ENCODE measurements at regions not wholly inside any gene's neighbourhood (a gene's known extent, or its start where the extent isn't known, plus 50 kb on each side); places are given as distances from the start of the nearest gene placed in this dataset.
"Not testable (repeated sequence)": the region's sequence is repeated elsewhere in the genome, so short reads cannot be mapped to it uniquely, and the experiment has no call there.

DNA sequence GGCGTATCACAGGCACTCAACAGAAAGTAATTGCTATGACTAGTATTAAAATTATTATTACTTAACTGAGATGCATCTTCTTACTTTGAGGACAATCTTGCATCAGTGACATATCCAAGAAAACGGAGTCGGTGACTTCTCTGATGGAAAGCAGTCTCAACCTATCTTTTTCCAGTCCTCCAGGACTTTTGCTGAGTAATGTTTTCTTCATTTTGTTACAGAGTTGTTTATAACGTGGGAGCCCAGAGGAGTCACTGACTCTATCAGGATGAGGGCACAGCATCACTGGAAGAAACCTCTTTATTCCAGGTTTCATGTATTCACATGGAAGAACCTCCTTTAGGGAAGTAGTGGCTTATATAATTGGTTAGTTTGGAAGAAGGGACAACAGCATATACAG lies 51.5 kb upstream of the MELK start:
- DNase-seq, result no peak

DNA sequence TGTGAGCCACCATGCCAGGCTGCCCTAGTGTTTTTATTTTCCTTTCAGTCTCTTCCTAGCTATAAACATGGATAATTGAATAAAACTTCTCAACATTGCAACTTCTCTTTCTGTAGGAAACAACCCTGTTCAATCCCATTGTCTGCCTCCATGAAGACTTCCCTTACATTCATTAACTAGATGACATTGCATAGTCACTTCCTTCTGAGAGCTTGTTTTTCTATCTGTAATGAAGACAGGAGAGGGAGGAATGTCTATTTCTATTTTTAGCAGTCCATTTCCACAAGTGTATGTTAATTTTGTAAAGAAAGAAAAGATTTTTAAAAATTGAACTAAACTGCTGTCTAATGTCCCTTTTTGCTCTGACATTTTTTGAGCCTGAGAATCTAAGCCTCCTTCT lies 55.6 kb upstream of the MELK start:
- DNase-seq, result no peak

DNA sequence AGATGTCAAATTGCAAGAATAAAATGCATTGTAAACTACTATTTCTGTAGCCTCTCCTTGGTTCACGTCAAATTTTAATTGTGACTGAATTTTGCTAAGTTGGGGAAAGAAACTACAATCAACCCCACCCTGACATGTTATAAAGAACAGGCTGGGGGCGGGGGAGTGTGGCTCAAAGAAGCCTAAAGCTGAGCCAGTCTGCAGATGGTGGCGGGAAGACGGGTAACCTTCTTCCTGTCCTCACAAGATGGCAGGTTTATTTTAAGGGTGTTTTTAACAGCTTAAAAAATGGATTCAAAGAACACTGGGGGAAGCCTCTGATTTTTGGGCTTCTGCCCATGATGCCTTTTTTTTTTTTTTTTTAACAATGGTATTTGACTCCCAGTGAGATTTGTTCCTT lies 68.5 kb upstream of the MELK start:
- no peak for DNase-seq

DNA sequence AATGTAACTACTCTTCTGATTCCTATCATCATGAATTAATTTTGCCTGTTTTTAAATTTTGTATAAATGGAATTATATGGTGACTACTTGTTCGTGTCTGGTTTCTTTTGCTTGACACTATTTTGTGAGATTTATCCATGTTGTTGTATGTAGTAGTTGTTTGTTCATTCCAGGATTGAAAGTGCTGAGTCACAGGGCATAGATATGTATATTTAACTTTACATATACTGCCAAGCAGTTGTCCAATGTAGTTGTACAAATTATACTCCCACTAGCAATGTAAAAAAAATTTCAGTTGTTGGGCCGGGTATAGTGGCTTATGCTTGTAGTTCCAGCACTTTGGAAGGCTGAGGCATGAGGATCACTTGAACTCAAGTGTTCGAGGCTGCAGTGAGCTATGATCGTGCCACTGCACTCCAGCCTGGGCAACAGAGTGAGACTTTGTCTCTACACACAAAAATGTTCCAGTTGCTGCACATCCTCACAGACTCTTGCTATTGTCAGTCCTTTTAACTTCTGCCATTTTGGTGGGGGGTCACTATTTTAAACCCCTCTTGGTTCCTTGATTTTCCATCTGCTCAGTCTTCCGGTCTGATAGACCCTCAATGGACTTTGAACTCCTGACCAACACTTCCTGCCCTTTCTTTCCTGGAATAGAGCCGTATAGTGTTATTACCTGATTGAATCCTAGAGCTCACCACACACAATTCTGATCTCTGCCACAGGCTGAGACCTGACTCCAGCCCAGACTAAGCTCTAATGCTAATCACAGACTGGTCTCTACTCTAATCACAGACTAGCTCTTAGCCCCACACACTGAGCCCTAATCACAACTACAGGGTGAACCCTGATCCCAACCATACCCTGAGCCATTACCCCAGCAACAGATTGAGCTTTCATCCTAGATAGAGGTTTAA lies 69.3 kb upstream of the MELK start:
- no peak for DNase-seq

DNA sequence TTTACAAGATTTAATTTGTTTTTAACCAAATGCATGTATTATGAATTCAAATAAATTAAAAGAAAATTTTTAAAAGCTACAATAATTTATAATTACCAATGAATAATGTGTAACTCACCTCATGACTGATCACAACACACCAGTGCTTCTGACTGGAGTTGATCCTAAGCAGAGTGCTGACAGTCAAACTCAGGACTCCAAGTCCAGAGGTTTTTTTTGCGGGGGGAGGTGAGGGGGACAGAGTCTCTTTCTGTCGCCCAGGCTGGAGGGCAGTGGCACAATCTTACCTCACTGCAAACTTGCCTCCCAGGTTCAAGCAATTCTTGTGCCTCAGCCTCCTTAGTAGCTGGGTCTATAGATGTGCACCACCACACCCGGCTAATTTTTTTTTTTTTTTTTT lies 71.0 kb upstream of the MELK start:
- DNase-seq, result no peak

DNA sequence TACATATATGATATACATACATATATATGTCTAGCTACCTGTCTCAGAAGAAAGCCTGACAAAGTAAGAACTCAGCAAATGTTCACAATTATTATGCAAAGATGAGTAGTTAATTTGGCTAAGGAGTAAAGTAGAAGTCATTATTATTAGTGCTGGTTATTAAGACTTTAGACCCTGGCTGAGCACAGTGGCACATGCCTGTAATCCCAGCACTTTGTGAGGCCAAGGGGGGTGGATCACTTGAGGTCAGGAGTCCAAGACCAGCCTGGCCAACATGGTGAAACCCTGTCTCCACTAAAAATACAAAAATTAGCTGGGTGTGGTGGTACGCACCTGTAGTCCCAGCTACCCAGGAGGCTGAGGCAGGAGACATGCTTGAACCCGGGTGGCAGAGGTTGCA lies 71.8 kb upstream of the MELK start:
- not testable (repeated sequence) for DNase-seq

DNA sequence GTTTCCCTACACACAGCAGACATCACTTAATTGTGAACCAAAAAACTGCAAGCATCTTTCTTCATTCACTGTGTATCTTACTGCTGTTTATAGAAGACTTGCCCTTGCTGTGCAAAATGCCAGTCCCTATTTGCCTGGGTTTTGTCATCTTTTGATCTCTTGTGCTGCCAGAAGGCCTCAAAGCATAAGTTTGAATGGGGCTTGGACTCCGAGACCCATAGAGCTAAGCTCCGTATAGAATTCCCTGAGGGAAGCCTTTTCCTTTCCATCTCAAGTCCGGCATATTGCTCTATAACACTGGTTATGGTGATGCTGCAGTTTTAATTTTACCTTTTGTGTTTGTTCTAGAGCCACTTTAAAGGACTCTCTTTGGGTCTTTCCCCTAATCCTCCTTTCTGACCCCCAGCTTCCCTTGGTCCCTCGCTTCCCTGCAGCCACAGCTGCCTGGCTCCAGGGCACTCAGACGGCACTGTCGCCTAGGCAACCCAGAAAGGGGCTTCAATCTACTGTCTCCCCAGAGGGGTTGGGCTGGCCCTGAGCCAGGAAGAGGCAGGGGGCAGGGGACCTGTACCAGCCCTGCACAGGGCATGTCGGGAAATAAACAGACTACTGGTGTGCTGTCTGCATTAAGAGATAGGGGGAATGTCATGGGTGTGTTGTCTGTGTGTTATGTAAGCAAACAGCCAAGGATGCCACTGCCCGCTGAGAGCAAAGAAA lies 73.4 kb upstream of the MELK start:
- no peak for DNase-seq

DNA sequence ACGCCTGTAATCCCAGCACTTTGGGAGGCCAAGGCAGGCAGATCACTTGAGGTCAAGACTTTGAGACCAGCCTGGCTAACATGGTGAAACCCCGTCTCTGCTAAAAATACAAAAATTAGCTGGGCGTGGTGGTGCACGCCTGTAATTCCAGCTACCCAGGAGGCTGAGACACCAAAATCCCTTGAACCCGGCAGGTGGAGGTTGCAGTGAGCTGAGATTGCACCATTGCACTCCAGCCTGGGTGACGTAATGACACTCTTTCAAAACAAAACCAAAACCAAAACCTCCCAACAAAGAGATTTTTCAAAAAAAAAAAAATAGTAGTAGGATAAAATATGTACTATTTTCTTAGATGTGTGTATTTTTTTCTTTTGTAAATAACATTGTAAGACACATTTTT lies 79.1 kb upstream of the MELK start:
- not testable (repeated sequence) for DNase-seq

DNA sequence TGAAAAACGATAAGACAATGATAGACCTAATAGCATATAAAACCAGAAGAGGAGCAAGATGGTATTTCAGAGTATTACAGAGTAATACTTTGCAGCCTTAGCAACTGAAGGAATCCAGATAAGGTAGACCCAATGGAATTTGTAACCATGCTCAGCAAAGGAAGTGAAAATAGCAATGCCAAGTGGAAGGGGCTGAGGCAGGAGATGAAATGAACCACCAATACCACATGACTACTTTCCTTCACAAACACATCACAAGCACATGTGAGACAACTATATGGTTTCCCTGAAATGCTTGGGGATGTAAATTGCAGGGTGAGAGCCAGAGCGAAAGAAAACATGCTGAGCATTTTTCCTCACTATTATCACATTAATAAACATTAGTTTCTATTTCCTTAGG lies 79.8 kb upstream of the MELK start:
- DNase-seq, result no peak

DNA sequence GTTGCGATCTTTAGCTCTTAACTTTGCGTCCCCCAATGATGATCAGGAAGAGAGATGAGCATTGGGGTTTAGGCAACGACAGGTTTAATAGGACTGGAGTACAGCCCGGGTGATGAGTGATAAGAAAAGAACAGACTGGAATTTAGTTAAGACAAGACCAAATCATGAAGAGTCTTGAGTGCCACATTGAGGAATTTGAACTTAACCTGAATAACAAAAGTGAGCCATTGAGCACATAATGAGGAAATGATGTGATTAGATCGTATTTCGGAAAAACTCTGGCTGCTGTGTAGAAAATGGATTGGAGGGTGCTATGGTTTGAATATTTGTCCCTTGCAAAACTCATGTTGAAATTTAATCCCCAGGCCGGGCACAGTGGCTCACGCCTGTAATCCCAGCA lies 83.2 kb upstream of the MELK start:
- no peak for DNase-seq

DNA sequence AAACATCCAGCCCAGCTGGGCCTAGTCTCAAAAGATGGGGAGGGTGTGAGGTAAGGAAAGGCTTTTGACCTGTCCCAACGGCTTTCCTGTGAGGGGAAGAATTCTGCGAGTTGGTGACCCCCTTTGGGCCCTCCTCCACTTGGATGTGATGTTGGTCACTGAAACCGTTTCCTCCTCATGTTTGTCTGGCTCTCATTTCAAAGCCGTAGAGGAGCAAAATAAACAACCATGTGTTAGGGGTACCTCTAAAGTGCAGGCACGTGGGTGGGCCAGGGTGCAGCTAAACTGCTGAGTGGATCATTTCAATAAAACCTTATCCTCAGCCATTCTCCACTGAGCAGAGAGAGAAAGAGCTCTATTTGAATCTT lies 84.3 kb upstream of the MELK start:
- DNase-seq, result no peak

DNA sequence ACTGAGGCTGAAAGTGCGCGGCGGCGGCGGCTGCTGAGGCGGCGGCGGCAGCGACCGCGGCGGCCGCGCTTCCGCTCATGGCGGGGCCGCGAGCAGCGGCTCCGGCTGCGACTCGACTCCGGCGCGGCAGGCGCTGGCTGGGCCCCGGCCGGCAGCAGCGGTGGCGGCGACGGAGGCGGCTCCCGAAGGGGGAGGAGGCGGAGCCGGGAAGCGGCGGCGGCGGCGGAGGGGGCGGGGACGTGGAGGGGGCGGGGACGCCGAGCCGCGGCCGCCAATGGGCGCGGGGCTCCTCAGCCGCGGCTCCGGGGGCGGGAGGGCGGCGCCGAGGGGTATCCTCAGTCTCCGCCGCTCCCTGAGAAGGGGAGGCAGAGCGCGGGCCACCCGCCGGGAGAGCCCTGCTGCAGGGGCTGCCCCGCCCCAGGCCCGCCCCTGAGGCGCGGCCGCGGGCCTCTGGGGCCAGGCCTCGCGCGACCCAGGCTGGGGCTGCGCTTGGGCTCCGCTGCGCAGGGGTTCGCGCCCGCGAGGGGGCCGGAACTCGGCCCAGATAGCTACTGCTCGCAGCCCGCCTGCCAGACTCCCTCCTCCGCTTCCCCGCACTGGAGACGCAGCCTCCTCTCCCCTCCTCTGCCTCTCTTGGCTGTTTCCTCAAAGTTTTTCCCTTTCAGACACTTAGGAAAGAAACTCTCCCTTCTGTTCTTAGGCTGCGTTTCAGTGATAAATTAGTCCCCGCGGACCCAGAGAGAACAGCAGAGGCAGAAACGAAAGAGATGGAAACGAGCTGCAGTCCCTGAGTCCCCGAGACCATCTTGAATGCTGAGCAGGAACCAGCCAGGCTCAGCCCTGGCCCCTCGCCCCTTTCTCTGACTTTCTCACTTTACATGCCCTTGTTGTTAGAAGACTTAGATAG lies 85.0 kb upstream of the MELK start:
- peak; percentile 65 for DNase-seq

DNA sequence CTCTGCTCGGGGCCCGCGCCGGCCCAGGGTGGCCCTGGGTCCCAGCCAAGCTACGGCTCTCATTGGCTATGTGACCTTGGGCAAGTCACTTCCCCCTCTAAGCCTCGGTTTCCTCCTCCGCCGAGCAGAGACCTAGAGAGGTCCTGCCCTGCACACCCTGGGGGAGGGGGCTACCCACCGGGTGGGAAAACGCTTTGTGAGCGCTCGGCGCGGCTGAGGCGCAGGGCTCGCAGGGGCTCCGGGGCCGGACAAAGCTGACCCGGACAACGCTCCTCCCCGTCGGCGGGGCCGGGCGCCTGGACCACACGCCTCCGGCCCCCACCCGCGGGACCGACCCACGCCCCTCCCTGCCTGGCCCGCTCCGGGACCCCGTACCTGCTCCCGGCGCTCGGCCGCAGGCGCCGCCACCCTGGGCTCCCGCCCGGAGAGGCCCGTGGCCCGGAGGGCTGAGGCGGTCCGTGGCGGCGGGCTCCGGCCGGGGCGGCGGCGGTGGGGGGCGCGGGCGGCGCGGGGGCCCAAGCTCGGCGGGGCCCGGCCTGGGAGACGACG lies 85.7 kb upstream of the MELK start:
- DNase-seq, result peak; percentile 21

DNA sequence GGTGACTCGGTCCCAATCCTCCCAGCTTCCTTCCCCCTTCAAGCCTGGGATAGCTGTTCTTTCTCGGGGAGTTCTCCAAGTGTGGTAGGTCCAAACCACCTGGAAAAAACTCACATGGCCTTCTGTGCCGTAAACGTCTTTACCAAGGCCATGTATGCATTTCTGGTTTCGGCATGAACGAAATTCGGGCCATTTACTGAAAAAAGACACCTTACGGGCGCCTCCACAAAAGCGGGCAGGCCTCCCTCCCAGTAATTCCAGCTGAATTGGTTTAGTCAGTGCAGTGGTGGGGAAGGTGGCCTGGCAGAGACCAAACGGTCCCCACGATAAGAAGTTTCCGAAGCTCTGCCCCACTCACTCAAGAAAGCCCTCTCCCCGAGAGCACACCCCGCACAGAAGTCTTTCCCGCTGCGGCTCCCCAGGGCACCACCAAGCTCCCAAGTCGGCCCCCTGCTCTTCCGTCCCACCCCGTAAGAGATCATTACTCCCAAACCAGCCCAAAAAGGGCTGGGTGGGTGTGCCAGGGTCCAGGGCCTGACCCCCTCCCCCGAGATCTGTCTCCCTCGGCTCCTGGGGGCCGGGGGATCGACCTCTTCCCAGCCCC lies 86.3 kb upstream of the MELK start:
- no peak for DNase-seq

DNA sequence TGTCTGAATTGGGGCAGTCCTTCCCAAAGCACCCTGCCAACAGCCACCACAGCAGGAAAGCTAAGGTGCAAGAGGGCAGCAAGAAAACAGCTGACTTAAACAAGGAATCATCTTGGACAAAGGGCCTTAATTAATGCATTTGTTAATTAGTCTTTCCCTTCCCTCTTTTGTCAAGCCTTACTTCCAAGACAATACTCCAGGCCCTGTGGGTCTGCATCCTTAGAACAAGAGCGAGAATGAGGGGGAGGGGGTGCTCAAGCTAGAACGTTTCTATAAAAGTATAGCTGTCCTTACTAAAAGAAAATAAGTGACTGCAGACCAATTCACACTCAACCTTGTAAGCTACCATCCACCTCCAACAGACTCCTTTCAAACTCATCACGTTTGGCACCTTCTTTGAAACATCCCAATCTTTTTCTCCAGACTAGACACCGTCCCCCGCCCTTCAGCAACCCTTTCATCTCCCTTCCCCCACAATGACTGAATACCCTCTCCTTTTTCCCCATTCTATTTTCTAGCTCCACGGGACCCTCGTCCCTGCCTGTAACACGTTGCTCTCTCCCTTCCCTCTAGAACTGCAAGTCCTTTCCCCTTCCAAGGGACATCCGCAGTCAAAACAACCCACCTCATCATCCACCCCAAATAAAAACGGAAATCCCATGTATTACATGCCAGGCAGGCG lies 85.7 kb upstream of the RNF38 start:
- no peak for DNase-seq

DNA sequence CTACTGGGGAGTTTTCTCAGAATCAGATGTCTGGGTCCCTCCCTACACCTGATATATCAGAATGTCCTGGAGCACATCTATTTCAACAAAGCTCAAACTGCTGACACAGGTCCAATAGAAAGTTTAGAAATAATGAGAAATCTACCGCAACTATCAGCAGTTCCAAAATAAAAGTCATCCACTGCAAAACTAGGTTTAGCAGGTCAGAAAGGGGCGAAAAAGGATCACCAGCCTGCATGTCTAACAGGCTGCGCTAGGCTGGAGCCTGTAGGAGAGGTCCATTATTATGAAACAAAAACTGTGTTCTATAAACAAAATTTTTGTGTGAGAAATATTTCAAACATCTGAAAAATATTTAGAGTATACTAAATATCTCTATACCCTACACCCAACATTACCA lies 84.1 kb upstream of the RNF38 start:
- DNase-seq, result no peak

DNA sequence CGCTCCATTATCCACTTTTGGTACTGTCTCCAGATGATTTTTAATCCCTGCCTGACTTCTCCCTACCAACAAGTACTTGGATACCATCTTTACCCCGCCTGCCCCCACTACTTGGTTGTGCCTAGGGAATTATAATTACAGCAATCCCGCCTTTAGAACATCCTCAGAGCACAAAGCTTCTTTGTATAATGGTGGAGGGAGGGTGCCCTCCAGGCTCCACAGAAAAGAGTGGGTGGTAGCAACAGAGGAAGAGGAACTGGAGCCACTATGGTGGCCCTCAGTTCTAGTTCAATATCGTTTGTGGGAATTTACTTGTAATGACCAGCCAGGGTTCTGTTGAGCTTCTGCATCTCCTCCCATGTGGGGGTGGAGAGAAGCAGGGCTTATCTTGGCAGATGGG lies 79.0 kb upstream of the RNF38 start:
- no peak for DNase-seq

DNA sequence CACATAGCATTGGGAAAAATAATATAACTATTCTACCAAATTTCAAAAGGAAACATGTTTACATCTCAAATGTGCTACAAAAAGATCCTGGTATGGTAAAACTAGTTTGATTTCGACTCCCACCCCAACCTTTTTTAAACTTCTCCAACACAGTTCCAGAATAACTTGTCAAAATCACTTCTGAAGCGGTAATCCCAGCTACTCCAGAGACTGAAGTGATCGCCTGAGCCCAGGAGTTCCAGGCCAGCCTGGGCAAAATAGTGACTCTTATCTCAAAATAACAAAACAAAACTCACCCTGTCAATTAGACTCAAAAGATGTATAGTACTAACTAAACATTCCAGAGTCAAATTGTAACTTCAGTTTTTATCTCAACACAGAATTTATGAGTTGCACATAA lies 71.3 kb upstream of the RNF38 start:
- no peak for DNase-seq

DNA sequence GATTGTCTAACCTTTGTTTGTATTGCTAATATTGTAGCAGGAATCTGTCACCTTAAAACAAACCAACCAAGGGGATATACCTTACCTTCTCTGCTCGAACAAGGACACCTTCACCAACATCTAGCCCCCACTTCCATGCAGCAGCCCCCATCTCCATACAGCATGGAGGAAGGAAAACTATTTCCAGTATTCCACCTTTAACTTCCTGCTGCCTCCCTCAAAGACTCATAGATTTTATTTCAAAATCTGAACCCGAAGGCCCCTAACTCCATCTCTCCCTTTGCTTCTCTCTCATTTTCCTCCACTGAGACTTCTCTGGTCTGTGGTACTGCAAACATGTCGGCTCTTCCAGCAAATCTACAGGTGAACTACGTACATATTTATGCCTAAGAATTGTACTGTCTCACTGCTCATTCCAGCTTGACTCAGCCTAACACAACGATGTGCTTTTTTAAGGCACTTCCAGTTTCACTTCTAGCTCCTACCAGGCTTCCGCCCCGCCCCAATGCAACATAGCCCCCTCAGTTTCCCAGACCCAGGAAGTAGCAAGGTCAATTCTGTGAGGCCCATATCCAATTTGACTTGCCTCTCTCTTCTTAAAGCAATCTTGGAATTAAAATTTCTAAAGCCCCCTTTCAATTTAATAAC lies 70.7 kb upstream of the RNF38 start:
- DNase-seq, result no peak

DNA sequence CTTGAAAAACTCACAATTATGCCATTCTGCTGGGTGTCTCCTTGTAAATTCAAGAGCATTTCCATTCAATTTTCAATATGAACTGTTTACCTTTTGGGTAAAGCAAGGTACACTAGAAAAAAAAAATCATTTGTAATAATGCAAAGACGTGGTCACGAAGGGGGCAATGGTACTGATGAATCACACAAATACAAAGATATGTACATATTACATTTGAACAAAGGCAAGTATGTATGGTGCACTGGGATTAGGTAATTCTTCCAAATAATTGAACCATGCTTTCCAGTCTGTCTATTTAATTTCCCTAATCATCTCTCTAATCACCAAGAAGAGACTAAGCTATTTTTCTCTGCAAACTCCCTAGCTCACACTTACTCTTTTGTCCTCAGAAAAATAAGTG lies 63.4 kb upstream of the RNF38 start:
- no peak for DNase-seq

DNA sequence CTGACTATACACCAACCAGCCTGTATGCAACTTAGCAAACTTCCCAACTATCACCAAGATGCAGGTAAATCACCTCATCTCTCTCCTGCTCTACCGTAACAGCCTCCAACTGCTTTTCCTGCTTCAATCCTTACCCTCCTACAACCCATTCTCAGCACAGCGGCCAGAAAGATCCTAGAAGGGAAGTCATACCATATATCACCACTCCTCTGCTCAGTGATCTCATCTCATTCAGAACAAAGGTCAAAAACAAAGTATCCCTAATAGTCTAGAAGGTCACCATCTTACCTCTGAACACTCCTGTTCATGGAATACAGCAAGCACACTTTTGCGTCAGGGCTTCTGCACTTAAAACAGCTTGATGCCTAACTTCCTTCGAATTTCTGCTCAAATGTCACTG lies 62.2 kb upstream of the RNF38 start:
- no peak for DNase-seq

DNA sequence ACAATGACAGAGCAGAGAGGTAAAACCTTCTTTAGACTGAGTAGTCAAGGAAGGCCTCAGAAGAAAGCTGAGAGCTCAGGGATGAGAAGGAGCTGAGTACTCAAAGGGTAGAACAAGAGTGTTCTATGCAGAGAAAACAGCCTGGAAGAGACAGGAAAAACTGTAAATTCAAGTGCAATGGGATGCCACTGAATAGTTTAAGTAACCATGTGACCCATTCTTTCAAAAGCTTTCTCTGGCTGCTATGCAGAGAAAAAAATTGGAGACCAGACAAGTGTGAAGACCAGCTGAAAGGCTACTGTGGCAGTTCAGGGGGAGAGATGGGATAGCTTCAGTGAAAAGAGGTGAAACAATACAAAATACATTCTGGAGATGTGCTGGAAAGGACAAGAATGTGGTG lies 61.3 kb upstream of the RNF38 start:
- DNase-seq, result no peak
